CD14-positive monocyte (primary cell): ENCODE measurements at regions not wholly inside any gene's neighbourhood (a gene's known extent, or its start where the extent isn't known, plus 50 kb on each side); places are given as distances from the start of the nearest gene placed in this dataset.

Experiments
- DNase-seq, 3 donors: peaks; one replicate each; pipeline ENCODE4 v3.0.0-alpha.2; 2011 to 2022
- H2AFZ ChIP-seq: 2 replicates; pipeline ENCODE4 v1.6.0; 2012; ENCODE audit warnings: mild to moderate bottlenecking, low read depth, low read length, inconsistent platforms; ENCODE audit not compliant: insufficient read depth, poor library complexity, severe bottlenecking
- H3K27ac ChIP-seq, 2 donors: 1 replicate in 1 of 2; 2 replicates in 1 of 2; pipeline ENCODE4 v1.5.1; 2012 to 2013; ENCODE audit warnings: low read length in 2 of 2, control low read depth in 1 of 2, inconsistent platforms in 1 of 2, low read depth in 1 of 2, mild to moderate bottlenecking in 1 of 2
- H3K27me3 ChIP-seq, 2 donors: one replicate each; pipeline versions ENCODE4 v1.6.0 to v1.6.1; 2011 to 2013; ENCODE audit warnings: low read length in 2 of 2; ENCODE audit not compliant: control insufficient read depth in 2 of 2, insufficient read depth in 2 of 2
- H3K36me3 ChIP-seq, 2 donors: replicated peaks in 1 of 2; 1 replicate in 1 of 2; 2 replicates in 1 of 2; pipeline versions ENCODE4 v1.5.1 to v1.6.1; 2012 to 2013; ENCODE audit warnings: low read length in 2 of 2, control low read depth in 1 of 2, inconsistent platforms in 1 of 2, mild to moderate bottlenecking in 1 of 2; ENCODE audit not compliant: insufficient read depth in 2 of 2, control insufficient read depth in 1 of 2
- H3K4me1 ChIP-seq, 2 donors: 1 replicate in 1 of 2; 2 replicates in 1 of 2; pipeline versions ENCODE4 v1.5.1 to v1.6.1; 2012 to 2013; ENCODE audit warnings: low read length in 2 of 2, control low read depth in 1 of 2, inconsistent platforms in 1 of 2, mild to moderate bottlenecking in 1 of 2, moderate library complexity in 1 of 2; ENCODE audit not compliant: insufficient read depth in 2 of 2, control insufficient read depth in 1 of 2
- H3K4me2 ChIP-seq: replicated peaks from 2 replicates; pipeline ENCODE3; 2012; ENCODE audit warnings: low read length, moderate library complexity, mild to moderate bottlenecking; ENCODE audit not compliant: poor library complexity, severe bottlenecking; ENCODE audit errors: extremely low read depth
- H3K4me3 ChIP-seq, 3 experiments: fragments of 200-600 bp in 1 of 3; sonication (generic) in 1 of 3; replicated peaks in 1 of 3; 1 replicate in 2 of 3; 2 replicates in 1 of 3; pipeline ENCODE4 v1.5.1; 2011 to 2013; ENCODE audit warnings: low read length in 3 of 3, mild to moderate bottlenecking in 3 of 3, control low read depth in 2 of 3, low read depth in 2 of 3, inconsistent platforms in 1 of 3, moderate library complexity in 1 of 3
- H3K79me2 ChIP-seq: 2 replicates; pipeline ENCODE4 v1.6.0; 2012; ENCODE audit warnings: mild to moderate bottlenecking, control low read depth, inconsistent platforms, low read length, moderate library complexity; ENCODE audit not compliant: insufficient read depth
- H3K9ac ChIP-seq: 2 replicates; pipeline ENCODE4 v1.6.0; 2017; ENCODE audit warnings: low read length, mild to moderate bottlenecking; ENCODE audit not compliant: insufficient read depth, poor library complexity, severe bottlenecking
- H3K9me3 ChIP-seq, 2 donors: replicated peaks in 1 of 2; 1 replicate in 1 of 2; 2 replicates in 1 of 2; pipeline versions ENCODE4 v1.5.1 to v1.6.1; 2012 to 2013; ENCODE audit warnings: low read length in 2 of 2, control low read depth in 1 of 2; ENCODE audit not compliant: control insufficient read depth in 1 of 2, insufficient read depth in 1 of 2
- H4K20me1 ChIP-seq: 2 replicates; pipeline ENCODE4 v1.6.0; 2012; ENCODE audit warnings: mild to moderate bottlenecking, low read length, control low read depth, moderate library complexity; ENCODE audit not compliant: insufficient read depth
- H3K27ac Mint-ChIP-seq, 7 donors: one replicate each; pipeline ENCODE4 v1.8.0; 2020; ENCODE audit warnings: mild to moderate bottlenecking in 7 of 7, mixed read lengths in 7 of 7, moderate library complexity in 6 of 7, inconsistent platforms in 2 of 7
- H3K27me3 Mint-ChIP-seq, 3 donors: one replicate each; pipeline ENCODE4 v1.8.0; 2021 to 2022; ENCODE audit warnings: low read depth in 3 of 3, mild to moderate bottlenecking in 3 of 3, mixed read lengths in 3 of 3, moderate library complexity in 3 of 3, inconsistent platforms in 1 of 3
- H3K36me3 Mint-ChIP-seq, 2 donors: one replicate each; pipeline ENCODE4 v1.8.0; 2020; ENCODE audit warnings: mixed read lengths in 2 of 2, inconsistent platforms in 1 of 2, mild to moderate bottlenecking in 1 of 2
- H3K4me1 Mint-ChIP-seq: one replicate; pipeline ENCODE4 v1.8.0; 2020; ENCODE audit warnings: mild to moderate bottlenecking, mixed read lengths
- H3K4me3 Mint-ChIP-seq, 2 donors: one replicate each; pipeline ENCODE4 v1.8.0; 2020; ENCODE audit warnings: mild to moderate bottlenecking in 2 of 2, mixed read lengths in 2 of 2, moderate library complexity in 1 of 2
- H3K9me3 Mint-ChIP-seq, 7 donors: one replicate each; pipeline ENCODE4 v1.8.0; 2020 to 2022; ENCODE audit warnings: mixed read lengths in 7 of 7, mild to moderate bottlenecking in 6 of 7, moderate library complexity in 6 of 7, inconsistent platforms in 2 of 7
- WGBS: methylation state at CpG from one replicate; pipeline ENCODE4 v1.1.5; 2013; ENCODE audit warnings: missing lambda C conversion rate; ENCODE audit not compliant: insufficient coverage; 5-methylcytosine and 5-hydroxymethylcytosine counted together
- intact Hi-C, 2 donors: fragments of 100-400 bp; cut with micrococcal nuclease; formaldehyde crosslinking; loops; one replicate each; pipeline versions ENCODE4 v1.15.0 to v1.15.1; 2023
- TF ChIP-seq, protein P1 (sequence below): fragments of 200-600 bp; IDR thresholded peaks from one replicate; pipeline ENCODE4 v1.8.0; 2022; ENCODE audit warnings: antibody characterized with exemption, mild to moderate bottlenecking

DNA sequence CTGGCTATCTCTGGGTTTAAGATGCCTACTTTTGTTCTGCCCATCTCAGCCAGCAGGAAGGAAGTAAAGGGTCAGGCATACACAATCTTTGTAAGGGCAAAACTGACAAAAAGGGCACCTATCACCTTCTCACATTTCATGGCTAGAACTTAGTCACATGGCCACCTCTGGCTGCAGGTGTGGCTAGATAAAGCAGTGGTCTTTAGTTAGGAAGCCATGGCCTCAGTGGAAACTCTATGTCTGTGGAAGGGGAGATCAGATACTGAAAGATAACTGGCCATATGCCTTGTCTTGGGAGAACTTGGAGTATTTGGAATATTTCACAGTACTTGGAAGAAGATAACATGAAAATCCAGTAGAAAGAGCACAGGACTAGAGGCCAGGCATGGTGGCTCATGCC, 80.7 kb upstream of the TBL1XR1 start:
- H3K4me2 ChIP-seq, result no peak overlapping the region
- DNase-seq, result no peak
- intact Hi-C loops, result no loop called here
- Mint-ChIP-seq H3K4me3 (no peak overlapping the region), H3K4me1 (peaks cover 23% of the 10 kb centered on the region), H3K27me3 (peaks cover 0 to 3% (median 2%) of the 10 kb centered on the region in 3 donors), H3K36me3 (no peaks in the 10 kb centered on the region), H3K27ac (peak overlapping the region in 1 of 7 donors; percentile 18), H3K9me3 (peaks cover 4 to 14% (median 9%) of the 10 kb centered on the region in 7 donors)
- H3K9me3 ChIP-seq, result peaks cover 0 to 6% of the 10 kb centered on the region in 2 donors
- H3K27ac ChIP-seq, result no peak overlapping the region
- H3K36me3 ChIP-seq, result no peaks in the 10 kb centered on the region
- no peaks in the 10 kb centered on the region for H4K20me1 ChIP-seq
- no peaks in the 10 kb centered on the region for H3K27me3 ChIP-seq
- no peaks in the 10 kb centered on the region for H3K79me2 ChIP-seq
- H2AFZ ChIP-seq, result no peak overlapping the region
- TF ChIP-seq, protein P1, sequence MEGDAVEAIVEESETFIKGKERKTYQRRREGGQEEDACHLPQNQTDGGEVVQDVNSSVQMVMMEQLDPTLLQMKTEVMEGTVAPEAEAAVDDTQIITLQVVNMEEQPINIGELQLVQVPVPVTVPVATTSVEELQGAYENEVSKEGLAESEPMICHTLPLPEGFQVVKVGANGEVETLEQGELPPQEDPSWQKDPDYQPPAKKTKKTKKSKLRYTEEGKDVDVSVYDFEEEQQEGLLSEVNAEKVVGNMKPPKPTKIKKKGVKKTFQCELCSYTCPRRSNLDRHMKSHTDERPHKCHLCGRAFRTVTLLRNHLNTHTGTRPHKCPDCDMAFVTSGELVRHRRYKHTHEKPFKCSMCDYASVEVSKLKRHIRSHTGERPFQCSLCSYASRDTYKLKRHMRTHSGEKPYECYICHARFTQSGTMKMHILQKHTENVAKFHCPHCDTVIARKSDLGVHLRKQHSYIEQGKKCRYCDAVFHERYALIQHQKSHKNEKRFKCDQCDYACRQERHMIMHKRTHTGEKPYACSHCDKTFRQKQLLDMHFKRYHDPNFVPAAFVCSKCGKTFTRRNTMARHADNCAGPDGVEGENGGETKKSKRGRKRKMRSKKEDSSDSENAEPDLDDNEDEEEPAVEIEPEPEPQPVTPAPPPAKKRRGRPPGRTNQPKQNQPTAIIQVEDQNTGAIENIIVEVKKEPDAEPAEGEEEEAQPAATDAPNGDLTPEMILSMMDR, result no peak
- H3K4me3 ChIP-seq, result no peak overlapping the region
- H3K4me1 ChIP-seq, result peaks cover 22% of the 10 kb centered on the region in 2 donors
- H3K9ac ChIP-seq, result no peak overlapping the region

- no peak overlapping the region for H2AFZ ChIP-seq
- peaks cover 0 to 6% of the 10 kb centered on the region in 2 donors for H3K9me3 ChIP-seq
- H3K36me3 ChIP-seq, result no peaks in the 10 kb centered on the region
- intact Hi-C loops, result no loop called here
- peaks cover 31% of the 10 kb centered on the region for H3K4me1 Mint-ChIP-seq
- TF ChIP-seq, protein P1, result no peak
- H3K4me3 Mint-ChIP-seq, result no peak overlapping the region
- H3K27ac Mint-ChIP-seq, result no peak overlapping the region
- H3K27me3 Mint-ChIP-seq, result peaks cover 0 to 2% (median 2%) of the 10 kb centered on the region in 3 donors
- no peak for DNase-seq
- peaks cover 29 to 30% of the 10 kb centered on the region in 2 donors for H3K4me1 ChIP-seq
- H3K36me3 Mint-ChIP-seq, result no peaks in the 10 kb centered on the region
- H4K20me1 ChIP-seq, result no peaks in the 10 kb centered on the region
- H3K4me3 ChIP-seq, result no peak overlapping the region
- WGBS, result 86% methylated on average over 3 of the region's 7 CpGs
- H3K27me3 ChIP-seq, result no peaks in the 10 kb centered on the region
- peaks cover 4 to 14% (median 8%) of the 10 kb centered on the region in 7 donors for H3K9me3 Mint-ChIP-seq
- no peak overlapping the region for H3K4me2 ChIP-seq
- no peaks in the 10 kb centered on the region for H3K79me2 ChIP-seq
- no peak overlapping the region for H3K27ac ChIP-seq
- H3K9ac ChIP-seq, result no peak overlapping the region
Measured at GRCh38 chr3:177279118-177279815, 82.0 kb upstream of the TBL1XR1 start.
